ENCODE measurements at regions not wholly inside any gene's neighbourhood (a gene's known extent, or its start where the extent isn't known, plus 50 kb on each side); places are given as distances from the start of the nearest gene placed in this dataset.

DNA sequence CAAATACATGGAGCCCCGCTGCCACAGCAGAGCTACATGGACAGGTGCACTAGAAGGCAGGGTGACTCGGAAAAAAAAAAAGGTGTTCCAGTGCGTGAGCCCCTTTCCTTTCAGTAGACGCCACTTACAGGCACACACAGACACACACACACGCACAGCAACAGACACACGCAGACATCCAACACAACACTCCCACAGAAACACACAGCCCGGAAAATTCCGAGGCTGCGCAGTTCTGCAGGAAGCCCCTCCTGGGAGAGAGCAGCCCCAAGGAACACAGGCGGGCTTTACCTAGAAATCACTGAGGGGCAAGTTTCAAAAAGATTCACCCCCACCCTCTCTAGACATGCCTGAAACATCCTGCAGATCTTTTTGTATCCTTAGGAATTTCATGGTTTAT lies 136.0 kb upstream of the WSB1 start:
- TF ChIP-seq, protein P1, sequence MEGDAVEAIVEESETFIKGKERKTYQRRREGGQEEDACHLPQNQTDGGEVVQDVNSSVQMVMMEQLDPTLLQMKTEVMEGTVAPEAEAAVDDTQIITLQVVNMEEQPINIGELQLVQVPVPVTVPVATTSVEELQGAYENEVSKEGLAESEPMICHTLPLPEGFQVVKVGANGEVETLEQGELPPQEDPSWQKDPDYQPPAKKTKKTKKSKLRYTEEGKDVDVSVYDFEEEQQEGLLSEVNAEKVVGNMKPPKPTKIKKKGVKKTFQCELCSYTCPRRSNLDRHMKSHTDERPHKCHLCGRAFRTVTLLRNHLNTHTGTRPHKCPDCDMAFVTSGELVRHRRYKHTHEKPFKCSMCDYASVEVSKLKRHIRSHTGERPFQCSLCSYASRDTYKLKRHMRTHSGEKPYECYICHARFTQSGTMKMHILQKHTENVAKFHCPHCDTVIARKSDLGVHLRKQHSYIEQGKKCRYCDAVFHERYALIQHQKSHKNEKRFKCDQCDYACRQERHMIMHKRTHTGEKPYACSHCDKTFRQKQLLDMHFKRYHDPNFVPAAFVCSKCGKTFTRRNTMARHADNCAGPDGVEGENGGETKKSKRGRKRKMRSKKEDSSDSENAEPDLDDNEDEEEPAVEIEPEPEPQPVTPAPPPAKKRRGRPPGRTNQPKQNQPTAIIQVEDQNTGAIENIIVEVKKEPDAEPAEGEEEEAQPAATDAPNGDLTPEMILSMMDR (IDR thresholded peaks at IDR 0.05) = no peak
- no peak for TF ChIP-seq POLR2A (IDR thresholded peaks at IDR 0.05)

Data from Peyer's patch (tissue), 4 donors.